Mammary epithelial cell (primary cell): ENCODE measurements at regions not wholly inside any gene's neighbourhood (a gene's known extent, or its start where the extent isn't known, plus 50 kb on each side); places are given as distances from the start of the nearest gene placed in this dataset.

Experiments
- CTCF ChIP-seq, 2 donors: IDR thresholded peaks in 1 of 2; conservative IDR thresholded peaks in 1 of 2; 2 replicates each; pipeline ENCODE4 v1.5.1; 2011 to 2012; ENCODE audit warnings: inconsistent platforms in 2 of 2, low read length in 2 of 2, mild to moderate bottlenecking in 2 of 2, control low read depth in 1 of 2, low read depth in 1 of 2; ENCODE audit not compliant: insufficient read depth in 1 of 2; ENCODE audit errors: extremely low read depth in 1 of 2
- EZH2 ChIP-seq: IDR thresholded peaks from 2 replicates; pipeline ENCODE4 v1.6.1; 2012; ENCODE audit warnings: low read length, inconsistent platforms, borderline replicate concordance

- no peak for TF ChIP-seq CTCF (conservative IDR thresholded peaks at IDR 0.05 in 1 of 2, IDR thresholded peaks at IDR 0.05 in 1 of 2; ENCODE audit: extremely low read depth in 1 of 2, insufficient read depth in 1 of 2, low read depth in 1 of 2, low read length in 2 of 2)
- TF ChIP-seq EZH2 = no peak
Measured at GRCh38 chr17:22410136-22410535, 717.8 kb downstream of the KCNJ18 start.
